Mesenchymal stem cell (in vitro differentiated cells and primary cell): ENCODE measurements at regions not wholly inside any gene's neighbourhood (a gene's known extent, or its start where the extent isn't known, plus 50 kb on each side); places are given as distances from the start of the nearest gene placed in this dataset.

Source experiments
- DNase-seq: peaks from one replicate; pipeline ENCODE4 v3.0.0-alpha.2; 2013
- H2AFZ ChIP-seq: one replicate; pipeline ENCODE4 v1.6.1; 2013; ENCODE audit warnings: low read depth, mild to moderate bottlenecking, control low read depth, inconsistent platforms, low read length, moderate library complexity
- H2AK5ac ChIP-seq: 2 replicates; pipeline ENCODE4 v1.6.1; 2013; ENCODE audit warnings: low read length, moderate library complexity, mild to moderate bottlenecking, inconsistent platforms; ENCODE audit not compliant: severe bottlenecking
- H2BK120ac ChIP-seq: one replicate; pipeline ENCODE4 v1.6.1; 2013; ENCODE audit warnings: low read depth, mild to moderate bottlenecking, inconsistent platforms, low read length, moderate library complexity
- H2BK12ac ChIP-seq, 2 experiments: one replicate each; pipeline ENCODE4 v1.6.1; 2013; ENCODE audit warnings: inconsistent platforms in 2 of 2, low read length in 2 of 2, mild to moderate bottlenecking in 2 of 2, moderate library complexity in 2 of 2, control low read depth in 1 of 2
- H2BK15ac ChIP-seq: one replicate; pipeline ENCODE4 v1.6.1; 2013; ENCODE audit warnings: mild to moderate bottlenecking, low read depth, inconsistent platforms; ENCODE audit not compliant: poor library complexity, severe bottlenecking
- H2BK5ac ChIP-seq: 2 replicates; pipeline ENCODE4 v1.6.1; 2013; ENCODE audit warnings: low read depth, mild to moderate bottlenecking, low read length, control low read depth, inconsistent platforms; ENCODE audit not compliant: poor library complexity, severe bottlenecking
- H3K14ac ChIP-seq, 2 experiments: one replicate each; pipeline ENCODE4 v1.6.1; 2013; ENCODE audit warnings: inconsistent platforms in 2 of 2, low read length in 2 of 2, control low read depth in 1 of 2, mild to moderate bottlenecking in 1 of 2, moderate library complexity in 1 of 2
- H3K18ac ChIP-seq, 2 experiments: one replicate each; pipeline ENCODE4 v1.6.1; 2013; ENCODE audit warnings: inconsistent platforms in 2 of 2, low read length in 2 of 2, control low read depth in 1 of 2, low read depth in 1 of 2, mild to moderate bottlenecking in 1 of 2
- H3K23ac ChIP-seq, 2 experiments: one replicate each; pipeline ENCODE4 v1.6.1; 2013; ENCODE audit warnings: inconsistent platforms in 2 of 2, low read length in 2 of 2, mild to moderate bottlenecking in 2 of 2, moderate library complexity in 2 of 2, control low read depth in 1 of 2
- H3K27ac ChIP-seq: 2 replicates; pipeline ENCODE4 v1.5.1; 2013; ENCODE audit warnings: mild to moderate bottlenecking, moderate library complexity, low read length, control low read depth, inconsistent platforms; ENCODE audit not compliant: poor library complexity, severe bottlenecking
- H3K27me3 ChIP-seq, 2 experiments: 2 replicates each; pipeline versions ENCODE4 v1.6.1 to v1.7.0; 2013; ENCODE audit warnings: low read length in 2 of 2, mild to moderate bottlenecking in 2 of 2, moderate library complexity in 2 of 2, control low read depth in 1 of 2, inconsistent platforms in 1 of 2; ENCODE audit not compliant: control insufficient read depth in 1 of 2, insufficient read depth in 1 of 2
- H3K36me3 ChIP-seq, 2 experiments: 2 replicates each; pipeline versions ENCODE4 v1.6.1 to v1.7.0; 2013; ENCODE audit warnings: low read length in 2 of 2, control low read depth in 1 of 2, inconsistent platforms in 1 of 2, low read depth in 1 of 2, mild to moderate bottlenecking in 1 of 2; ENCODE audit not compliant: insufficient read depth in 2 of 2, control insufficient read depth in 1 of 2
- H3K4ac ChIP-seq, 2 experiments: one replicate each; pipeline ENCODE4 v1.6.1; 2013; ENCODE audit warnings: inconsistent platforms in 2 of 2, low read length in 2 of 2, mild to moderate bottlenecking in 2 of 2, moderate library complexity in 2 of 2, control low read depth in 1 of 2, low read depth in 1 of 2
- H3K4me1 ChIP-seq: 2 replicates; pipeline ENCODE4 v1.6.1; 2013; ENCODE audit warnings: low read depth, low read length, control low read depth; ENCODE audit not compliant: control insufficient read depth, insufficient read depth
- H3K4me2 ChIP-seq: 2 replicates; pipeline ENCODE4 v1.6.1; 2013; ENCODE audit warnings: low read length, mild to moderate bottlenecking, inconsistent platforms; ENCODE audit not compliant: poor library complexity, severe bottlenecking
- H3K4me3 ChIP-seq, 2 experiments: 2 replicates each; pipeline versions ENCODE4 v1.5.1 to v1.7.0; 2013; ENCODE audit warnings: low read length in 2 of 2, mild to moderate bottlenecking in 2 of 2, control low read depth in 1 of 2, low read depth in 1 of 2; ENCODE audit not compliant: insufficient read depth in 1 of 2
- H3K79me1 ChIP-seq: replicated peaks from 2 replicates; pipeline ENCODE4 v1.6.1; 2013; ENCODE audit warnings: mild to moderate bottlenecking, control low read depth, low read length, inconsistent platforms; ENCODE audit not compliant: poor library complexity, severe bottlenecking
- H3K9ac ChIP-seq: 2 replicates; pipeline ENCODE4 v1.7.0; 2013; ENCODE audit warnings: mild to moderate bottlenecking, low read length, moderate library complexity
- H3K9me3 ChIP-seq: 2 replicates; pipeline ENCODE4 v1.7.0; 2013; ENCODE audit warnings: mild to moderate bottlenecking, low read length; ENCODE audit not compliant: control insufficient read depth
- H4K8ac ChIP-seq: one replicate; pipeline ENCODE4 v1.6.1; 2013; ENCODE audit warnings: inconsistent platforms, mild to moderate bottlenecking, low read length, moderate library complexity
- H4K91ac ChIP-seq: one replicate; pipeline ENCODE4 v1.6.1; 2013; ENCODE audit warnings: mild to moderate bottlenecking, low read length, inconsistent platforms
- WGBS: methylation state at CpG from one replicate; pipeline ENCODE4 v1.1.7; 2013; ENCODE audit warnings: mixed read lengths; 5-methylcytosine and 5-hydroxymethylcytosine counted together

DNA sequence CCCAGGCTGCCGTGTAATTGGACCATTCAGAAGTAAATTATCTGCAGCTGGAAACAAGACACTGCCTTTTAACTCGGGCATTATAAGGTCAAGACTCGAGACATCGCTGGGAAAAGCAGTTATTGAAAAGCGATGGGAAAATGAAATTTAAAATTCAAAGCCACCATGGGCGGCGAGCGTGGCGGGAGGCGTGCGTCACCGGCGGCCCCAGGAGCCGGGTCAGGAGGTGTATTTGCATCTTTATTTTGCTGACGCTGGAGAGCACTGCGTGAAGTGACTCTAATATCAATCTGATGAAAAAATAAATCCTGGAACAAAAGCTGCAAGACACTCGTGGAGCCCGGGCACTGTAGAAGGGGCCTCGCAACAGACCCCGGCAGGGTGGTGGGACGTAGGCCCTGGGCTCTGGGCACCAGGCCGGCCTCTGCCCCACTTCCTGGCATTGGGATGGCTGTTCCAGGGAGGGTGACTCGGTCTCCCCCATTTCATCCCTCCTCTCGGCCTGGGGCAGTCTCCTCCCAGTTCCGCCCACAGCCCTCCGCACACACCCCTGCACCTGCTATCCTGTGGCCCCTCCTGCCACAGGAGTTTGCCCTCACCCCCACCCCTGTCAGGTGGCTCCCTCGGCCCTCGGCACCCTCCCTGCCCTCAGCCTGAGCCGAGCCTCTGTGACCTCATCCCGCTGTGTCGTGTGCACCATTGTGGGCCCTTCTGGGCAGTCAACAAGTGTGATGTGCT lies 196.2 kb downstream of the KIF26A start:
- no peak overlapping the region for H4K91ac ChIP-seq
- no peak overlapping the region for H2AK5ac ChIP-seq
- WGBS = 90% methylated on average over 31 of the region's 31 CpGs

DNA sequence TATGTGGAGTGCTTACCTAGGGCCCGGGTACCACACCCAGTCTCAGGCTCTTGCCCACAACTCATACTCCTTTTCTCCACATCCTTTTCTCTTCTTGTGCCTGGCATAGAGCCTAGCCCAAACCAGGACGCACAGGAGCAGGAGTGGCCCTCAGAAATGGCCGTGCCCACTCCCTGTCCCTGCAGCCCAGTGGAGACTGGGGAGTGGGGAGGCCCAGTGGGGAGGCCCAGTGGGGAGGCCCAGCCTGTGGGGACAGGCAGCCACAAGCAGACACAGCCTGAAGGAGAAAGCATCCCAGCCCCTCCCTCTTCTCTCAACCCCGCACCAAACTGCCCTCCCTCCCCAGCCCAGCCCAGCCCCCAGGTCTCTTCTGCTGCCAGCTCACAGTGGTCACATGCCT lies 196.8 kb downstream of the KIF26A start:
- Histone ChIP-seq H4K8ac (no peak overlapping the region), H2BK120ac (no peak overlapping the region), H3K4me3 (no peak overlapping the region), H3K27me3 (peaks cover 0 to 7% of the 10 kb centered on the region in 2 experiments), H3K36me3 (no peaks in the 10 kb centered on the region), H3K4me2 (no peak overlapping the region), H3K14ac (no peak overlapping the region), H3K4ac (no peak overlapping the region), H3K79me1 (no peaks in the 10 kb centered on the region), H2BK5ac (no peak overlapping the region), H4K91ac (no peak overlapping the region), H3K9me3 (peaks cover 9% of the 10 kb centered on the region), H2BK12ac (no peak overlapping the region), H2BK15ac (no peak overlapping the region), H3K23ac (no peak overlapping the region), H3K9ac (no peak overlapping the region), H3K18ac (no peak overlapping the region), H2AFZ (no peak overlapping the region), H3K4me1 (no peaks in the 10 kb centered on the region), H3K27ac (no peak overlapping the region), H2AK5ac (no peak overlapping the region)
- WGBS = 79% methylated on average over 1 of the region's 4 CpGs
- no peak for DNase-seq

More for the DNA sequence above, 196.2 kb downstream of the KIF26A start:
- Histone ChIP-seq H3K4me2 (no peak overlapping the region), H3K4me1 (no peaks in the 10 kb centered on the region), H3K4me3 (no peak overlapping the region), H3K4ac (no peak overlapping the region), H2BK15ac (no peak overlapping the region), H3K27me3 (peaks cover 0 to 7% of the 10 kb centered on the region in 2 experiments), H3K79me1 (no peaks in the 10 kb centered on the region), H2BK12ac (no peak overlapping the region), H4K8ac (no peak overlapping the region), H3K27ac (no peak overlapping the region), H3K18ac (no peak overlapping the region), H3K23ac (no peak overlapping the region), H2BK120ac (no peak overlapping the region), H3K9me3 (peaks cover 15% of the 10 kb centered on the region), H2AFZ (no peak overlapping the region), H3K9ac (no peak overlapping the region), H2BK5ac (no peak overlapping the region), H3K14ac (no peak overlapping the region), H3K36me3 (no peaks in the 10 kb centered on the region)
- DNase-seq = no peak

DNA sequence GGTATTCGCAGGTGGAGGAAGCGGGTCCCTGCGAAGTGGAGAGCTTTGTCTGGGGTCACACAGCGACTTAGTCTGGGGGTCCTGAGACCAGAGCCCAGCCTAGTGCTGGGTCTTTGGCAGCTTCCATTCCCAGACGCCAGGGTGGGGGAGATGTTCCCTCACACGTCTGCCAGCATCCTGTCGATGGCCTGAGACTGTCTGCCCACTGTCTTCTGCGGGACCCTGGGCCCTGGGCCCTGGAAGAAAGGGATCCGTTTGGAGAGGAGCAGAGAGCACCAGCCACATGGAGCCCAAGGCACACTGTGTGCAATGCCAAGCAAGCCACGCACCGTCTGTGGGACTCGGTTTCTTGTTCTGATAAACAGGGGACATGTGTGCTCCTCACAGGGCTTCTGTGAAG lies 197.2 kb downstream of the KIF26A start:
- no peak overlapping the region for H2BK120ac ChIP-seq
- no peak overlapping the region for H2AK5ac ChIP-seq
- H3K9ac ChIP-seq = no peak overlapping the region
- H2AFZ ChIP-seq = no peak overlapping the region
- H3K79me1 ChIP-seq = no peaks in the 10 kb centered on the region
- 80% methylated on average over 12 of the region's 12 CpGs for WGBS
- no peak overlapping the region for H4K91ac ChIP-seq
- H3K23ac ChIP-seq = no peak overlapping the region
- no peaks in the 10 kb centered on the region for H3K4me1 ChIP-seq
- H3K14ac ChIP-seq = no peak overlapping the region
- no peak overlapping the region for H2BK15ac ChIP-seq
- no peak overlapping the region for H3K4ac ChIP-seq
- H4K8ac ChIP-seq = no peak overlapping the region
- H3K36me3 ChIP-seq = no peaks in the 10 kb centered on the region
- H3K4me3 ChIP-seq = no peak overlapping the region
- H2BK12ac ChIP-seq = no peak overlapping the region
- no peak overlapping the region for H2BK5ac ChIP-seq
- no peak overlapping the region for H3K18ac ChIP-seq
- no peak for DNase-seq
- H3K27ac ChIP-seq = no peak overlapping the region
- peaks cover 0 to 7% of the 10 kb centered on the region in 2 experiments for H3K27me3 ChIP-seq
- H3K4me2 ChIP-seq = no peak overlapping the region
- H3K9me3 ChIP-seq = peaks cover 8% of the 10 kb centered on the region

GRCh38 chr14:104337351-104337750 lies 199.0 kb downstream of the KIF26A start:
- Histone ChIP-seq H3K4me1 (no peaks in the 10 kb centered on the region), H3K14ac (no peak overlapping the region), H4K8ac (no peak overlapping the region), H2BK120ac (no peak overlapping the region), H3K27ac (no peak overlapping the region), H4K91ac (no peak overlapping the region), H2AK5ac (no peak overlapping the region), H3K4me3 (no peak overlapping the region), H3K4me2 (no peak overlapping the region), H2AFZ (no peak overlapping the region), H3K27me3 (peaks cover 0 to 7% of the 10 kb centered on the region in 2 experiments), H3K9me3 (peaks cover 8% of the 10 kb centered on the region), H3K23ac (no peak overlapping the region), H3K18ac (no peak overlapping the region), H2BK5ac (no peak overlapping the region), H3K4ac (no peak overlapping the region), H3K9ac (no peak overlapping the region), H3K79me1 (no peaks in the 10 kb centered on the region), H3K36me3 (no peaks in the 10 kb centered on the region), H2BK12ac (no peak overlapping the region), H2BK15ac (no peak overlapping the region)
- DNase-seq = no peak
- 70% methylated on average over 4 of the region's 4 CpGs for WGBS
